D721Med (cell line): ENCODE measurements at regions not wholly inside any gene's neighbourhood (a gene's known extent, or its start where the extent isn't known, plus 50 kb on each side); places are given as distances from the start of the nearest gene placed in this dataset.

Source experiments
- DNase-seq: peaks from one replicate; pipeline ENCODE4 v3.0.0; 2011; ENCODE audit warnings: low spot score; ENCODE audit not compliant: insufficient read length
- FAIRE-seq: peaks from 2 replicates; lab custom pipeline; 2011; peaks lifted over from hg19 to GRCh38; lab: Jason Lieb, UNC
- CTCF ChIP-seq: IDR thresholded peaks from 2 replicates; pipeline ENCODE4 v1.5.1; 2012; ENCODE audit warnings: mild to moderate bottlenecking, control low read depth; ENCODE audit not compliant: insufficient read depth; ENCODE audit errors: missing control alignments

- no peak for FAIRE-seq
- TF ChIP-seq CTCF = no peak
- no peak for DNase-seq
Measured at GRCh38 chrY:16715278-16715677, 1164.7 kb downstream of the CDY2B start.

- DNase-seq = no peak
- no peak for TF ChIP-seq CTCF
- no peak for FAIRE-seq
Measured at GRCh38 chrY:16673102-16673787, 1206.8 kb downstream of the CDY2B start.

GRCh38 chrY:16668402-16668801 is 1211.6 kb downstream of the CDY2B start:
- TF ChIP-seq CTCF = no peak
- FAIRE-seq (no peak), DNase-seq (no peak)

DNA sequence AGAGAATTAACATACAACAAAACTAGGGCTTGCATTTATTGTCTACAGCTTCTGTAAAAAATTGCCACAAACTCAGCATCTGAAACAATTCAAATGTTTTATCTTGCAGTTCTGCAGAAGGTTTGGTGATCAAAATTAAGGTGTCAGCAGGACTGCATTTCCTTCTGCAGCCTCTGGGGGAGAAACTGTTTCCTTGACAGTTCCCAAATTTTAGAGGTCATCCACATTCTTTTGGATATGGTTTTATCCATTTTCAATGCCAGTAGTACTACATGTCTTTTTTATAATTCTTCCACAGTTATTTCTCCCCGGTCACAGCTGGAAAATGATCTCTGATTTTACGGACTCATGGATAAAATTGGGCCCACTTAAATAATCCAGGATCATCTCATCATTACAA is 1217.3 kb downstream of the CDY2B start:
- no peak for DNase-seq
- FAIRE-seq = no peak
- no peak for TF ChIP-seq CTCF

DNA sequence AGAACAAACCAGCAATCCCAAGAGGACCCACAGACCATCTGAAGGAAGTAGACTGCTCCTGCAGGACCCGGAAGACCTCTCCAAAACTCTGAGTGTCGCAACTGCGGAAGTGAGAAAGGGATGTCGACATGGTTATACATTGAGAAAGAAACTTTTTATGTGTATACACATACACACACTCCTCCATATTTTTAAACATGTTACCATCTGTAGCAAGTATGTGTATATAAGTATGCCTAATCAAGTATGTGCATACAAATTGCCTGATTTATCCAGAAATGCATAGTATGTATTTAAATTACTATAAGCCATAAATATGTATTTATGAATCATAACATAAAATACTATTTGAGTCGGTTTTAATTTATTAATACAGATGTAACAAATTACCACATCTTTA is 1220.7 kb downstream of the CDY2B start:
- TF ChIP-seq CTCF = no peak
- DNase-seq = no peak
- FAIRE-seq = no peak

GRCh38 chrY:16653971-16654370 is 1226.0 kb downstream of the CDY2B start:
- no peak for FAIRE-seq
- TF ChIP-seq CTCF = no peak
- DNase-seq = no peak

DNA sequence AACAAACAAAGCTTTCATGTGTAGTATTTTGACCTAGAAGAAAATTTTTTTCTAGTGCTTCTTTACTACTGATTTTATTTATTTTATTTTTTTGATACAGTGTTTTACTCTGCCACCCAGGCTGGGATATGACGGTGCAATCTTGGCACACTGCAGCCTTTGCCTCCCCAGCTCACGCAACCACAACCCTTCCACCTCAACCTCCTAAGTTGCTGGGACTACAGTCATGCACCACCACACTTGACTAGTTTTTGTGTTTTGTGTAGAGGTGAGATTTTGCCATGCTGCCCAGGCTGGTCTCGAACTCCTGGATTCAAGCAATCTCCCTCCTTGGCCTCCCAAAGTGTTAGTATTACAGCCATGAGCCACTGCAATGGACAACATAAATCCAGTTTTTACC is 1234.0 kb downstream of the CDY2B start:
- FAIRE-seq = no peak
- TF ChIP-seq CTCF = no peak
- no peak for DNase-seq
